GM06990 (cell line): ENCODE measurements at regions not wholly inside any gene's neighbourhood (a gene's known extent, or its start where the extent isn't known, plus 50 kb on each side); places are given as distances from the start of the nearest gene placed in this dataset.
"Not testable (repeated sequence)": the region's sequence is repeated elsewhere in the genome, so short reads cannot be mapped to it uniquely, and the experiment has no call there.

Experiments
- DNase-seq: peaks from one replicate; pipeline ENCODE4 v3.0.0-alpha.2; 2011; ENCODE audit not compliant: insufficient read length; ENCODE audit errors: extremely low read depth
- H3K27me3 ChIP-seq: replicated peaks from 2 replicates; pipeline ENCODE4 v1.6.0; 2011; ENCODE audit warnings: low read length; ENCODE audit not compliant: control insufficient read depth, insufficient read depth
- H3K36me3 ChIP-seq: 2 replicates; pipeline ENCODE4 v1.5.1; 2011; ENCODE audit warnings: low read length; ENCODE audit not compliant: control insufficient read depth, insufficient read depth
- H3K4me3 ChIP-seq: replicated peaks from 2 replicates; pipeline ENCODE4 v1.5.1; 2011; ENCODE audit warnings: low read depth, mild to moderate bottlenecking, control low read depth, low read length
- CTCF ChIP-seq: IDR thresholded peaks from 2 replicates; pipeline ENCODE4 v1.5.1; 2011; ENCODE audit warnings: low read length, control low read depth, mild to moderate bottlenecking, inconsistent platforms; ENCODE audit not compliant: insufficient read depth, poor library complexity, severe bottlenecking

- no peak for TF ChIP-seq CTCF
- Histone ChIP-seq H3K36me3 (no peaks in the 10 kb centered on the region), H3K27me3 (no peaks in the 10 kb centered on the region; the same call in 1 of the 2 replicates), H3K4me3 (no peak overlapping the region)
- no peak for DNase-seq
These were observed 50.0 kb upstream of the EMX2 start for GRCh38 chr10:117492504-117492903.

GRCh38 chr10:117488004-117488403 lies 54.5 kb upstream of the EMX2 start:
- Histone ChIP-seq H3K4me3 (no peak overlapping the region), H3K27me3 (no peaks in the 10 kb centered on the region; the same call in none of the 2 replicates), H3K36me3 (no peaks in the 10 kb centered on the region)
- no peak for TF ChIP-seq CTCF
- DNase-seq: no peak

- H3K36me3 ChIP-seq: no peaks in the 10 kb centered on the region
- H3K4me3 ChIP-seq: no peak overlapping the region
- no peak for DNase-seq
- H3K27me3 ChIP-seq: no peaks in the 10 kb centered on the region; the same call in none of the 2 replicates
- no peak for TF ChIP-seq CTCF
These were observed 55.9 kb upstream of the EMX2 start for GRCh38 chr10:117486606-117487005.

GRCh38 chr10:117483056-117483590 lies 59.4 kb upstream of the EMX2 start:
- no peak for DNase-seq
- no peak overlapping the region for H3K4me3 ChIP-seq
- no peaks in the 10 kb centered on the region for H3K36me3 ChIP-seq
- no peak for TF ChIP-seq CTCF
- H3K27me3 ChIP-seq: peaks cover 2% of the 10 kb centered on the region

- H3K36me3 ChIP-seq, H3K4me3 ChIP-seq, DNase-seq, H3K27me3 ChIP-seq: not testable (repeated sequence)
These were observed 61.5 kb upstream of the EMX2 start for GRCh38 chr10:117481011-117481410.

- Histone ChIP-seq H3K4me3 (no peak overlapping the region), H3K27me3 (peaks cover 2% of the 10 kb centered on the region), H3K36me3 (no peaks in the 10 kb centered on the region)
- no peak for TF ChIP-seq CTCF
- DNase-seq: no peak
These were observed 62.4 kb upstream of the EMX2 start for GRCh38 chr10:117480097-117480496.
